GM18870 (cell line): ENCODE measurements at regions not wholly inside any gene's neighbourhood (a gene's known extent, or its start where the extent isn't known, plus 50 kb on each side); places are given as distances from the start of the nearest gene placed in this dataset.

ENCODE experiments used
- ATAC-seq: cut with Tn5 transposase; IDR thresholded peaks from one replicate; pipeline ENCODE4 v1.9.1; 2021; ENCODE audit warnings: moderate library complexity; ENCODE audit not compliant: unreplicated experiment

DNA sequence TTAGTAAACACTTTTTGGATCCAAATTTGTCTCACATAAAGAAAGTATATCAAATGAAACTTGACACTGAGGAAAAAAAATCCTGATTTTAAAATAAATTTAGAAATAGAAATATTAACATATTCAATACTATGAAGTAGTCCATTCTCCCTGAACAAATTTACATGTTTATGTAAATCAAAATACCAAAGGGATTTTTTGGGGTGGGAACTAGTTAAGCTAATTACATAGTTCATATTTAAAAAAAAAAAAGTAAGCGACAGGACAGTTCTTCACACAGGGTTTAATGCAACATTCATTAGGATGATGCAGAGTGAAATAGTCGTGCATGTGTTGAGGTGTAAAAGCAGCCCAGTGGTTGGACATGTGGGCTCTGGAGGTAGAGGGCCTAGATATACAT is 433.5 kb upstream of the B3GALT2 start:
- no peak for ATAC-seq

DNA sequence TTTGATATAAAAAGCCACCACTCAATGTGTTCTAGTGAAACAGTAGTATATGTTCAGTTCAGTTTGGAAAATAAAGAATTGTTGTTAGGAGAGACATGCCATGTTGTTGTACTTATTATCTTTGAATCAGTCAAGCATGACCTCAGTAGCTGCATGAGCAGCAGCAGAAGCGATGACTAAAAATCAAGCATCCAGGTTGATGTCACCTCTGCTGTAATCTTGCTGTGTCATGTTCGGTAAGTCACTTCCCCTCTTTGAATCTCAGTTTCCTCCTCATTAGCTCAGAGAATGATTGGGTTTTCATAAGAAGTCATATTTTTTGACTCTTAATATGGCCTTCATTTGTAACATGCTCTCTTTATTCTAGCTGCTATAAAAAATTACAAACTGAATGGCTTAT is 428.4 kb upstream of the B3GALT2 start:
- peak; percentile 80 for ATAC-seq

DNA sequence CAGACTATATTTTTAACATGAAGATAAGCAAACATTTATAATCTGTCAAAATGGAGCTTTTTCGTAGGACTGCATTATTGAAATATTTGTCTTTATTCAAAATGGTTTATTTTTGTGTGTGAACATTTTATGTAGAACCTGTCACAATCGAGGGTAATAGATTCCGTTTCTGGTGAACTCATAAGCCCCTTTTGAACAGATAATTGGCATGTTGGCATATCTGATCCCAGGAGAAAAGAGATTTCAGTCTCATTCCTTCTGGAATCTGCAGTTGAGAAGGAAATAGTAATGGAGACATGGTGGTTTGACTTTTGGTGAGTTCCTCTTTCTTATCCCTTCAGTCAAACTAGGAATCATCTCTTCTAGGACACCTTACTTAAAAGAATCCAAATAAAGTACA is 427.9 kb upstream of the B3GALT2 start:
- no peak for ATAC-seq

DNA sequence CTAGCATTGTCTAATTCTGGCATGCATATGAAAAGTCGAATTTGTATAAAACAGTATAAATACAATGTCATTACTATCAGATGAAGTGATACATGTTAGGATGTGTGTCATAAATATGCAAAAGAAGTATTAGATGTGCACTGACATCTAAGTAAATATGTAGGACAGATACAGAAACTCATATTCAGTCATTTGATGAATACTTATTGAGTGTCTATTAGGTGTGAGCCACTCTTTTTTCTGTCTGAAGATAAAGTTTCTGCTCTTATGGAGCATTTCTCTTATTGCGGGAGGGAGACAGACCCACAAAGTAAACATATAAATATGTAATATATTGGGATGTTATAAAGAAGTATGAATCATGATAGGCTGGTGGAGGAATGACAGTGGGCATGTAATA is 426.6 kb upstream of the B3GALT2 start:
- no peak for ATAC-seq

DNA sequence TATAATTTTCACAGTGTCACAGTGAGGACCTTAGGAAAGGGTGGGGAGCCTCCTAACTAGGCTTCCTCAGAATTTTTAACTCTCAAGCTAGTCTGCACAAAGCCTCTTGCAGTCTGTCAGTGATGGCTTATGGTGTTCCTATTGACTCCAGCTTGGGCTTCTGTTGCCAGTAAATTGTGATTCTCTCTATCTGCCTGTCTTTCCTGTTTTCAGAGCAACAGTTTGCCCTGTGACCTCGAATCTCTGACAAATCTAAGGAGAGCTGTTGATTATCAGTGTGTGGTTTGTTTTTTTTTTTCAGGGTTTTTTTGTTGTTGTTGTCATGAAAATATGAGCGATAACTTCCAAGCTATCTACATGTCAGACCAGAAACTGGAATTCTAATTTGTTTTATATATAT is 423.2 kb upstream of the B3GALT2 start:
- no peak for ATAC-seq

DNA sequence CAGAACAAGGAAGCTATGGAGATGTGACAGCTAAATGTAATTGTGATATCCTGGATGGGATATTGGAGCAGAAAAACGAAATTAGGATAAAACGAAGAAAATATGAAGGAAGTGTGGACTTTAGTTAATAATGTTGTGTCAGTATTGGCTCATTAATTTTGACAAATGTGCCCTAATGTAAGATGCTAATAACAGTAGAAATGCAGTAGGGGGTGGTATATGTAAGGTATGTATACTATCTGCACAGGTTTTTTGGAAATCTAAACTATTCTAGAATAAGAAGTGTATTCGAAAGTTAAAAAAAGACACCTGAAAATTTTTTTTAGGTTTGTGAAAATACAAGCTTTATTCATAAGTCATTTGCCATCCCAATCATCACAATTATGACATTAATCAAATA is 421.4 kb upstream of the B3GALT2 start:
- no peak for ATAC-seq

DNA sequence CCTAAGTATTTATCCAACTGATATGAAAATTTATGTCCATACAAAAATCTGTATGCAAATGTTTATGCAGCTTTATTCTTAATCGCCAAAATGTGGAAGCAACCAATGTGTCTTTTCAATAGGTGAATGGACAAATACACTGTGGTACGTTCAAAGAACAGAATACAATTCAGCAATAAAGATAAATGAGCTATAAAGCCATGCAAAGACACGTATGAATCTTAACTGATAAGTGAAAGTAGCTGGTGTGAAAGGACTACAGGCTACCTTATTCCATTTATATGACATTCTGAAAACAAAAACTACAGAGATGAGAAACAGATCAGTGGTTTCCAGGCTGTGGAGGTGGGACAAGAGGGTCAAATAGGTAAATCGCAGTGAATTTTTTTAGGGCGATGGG is 419.6 kb upstream of the B3GALT2 start:
- ATAC-seq = no peak

DNA sequence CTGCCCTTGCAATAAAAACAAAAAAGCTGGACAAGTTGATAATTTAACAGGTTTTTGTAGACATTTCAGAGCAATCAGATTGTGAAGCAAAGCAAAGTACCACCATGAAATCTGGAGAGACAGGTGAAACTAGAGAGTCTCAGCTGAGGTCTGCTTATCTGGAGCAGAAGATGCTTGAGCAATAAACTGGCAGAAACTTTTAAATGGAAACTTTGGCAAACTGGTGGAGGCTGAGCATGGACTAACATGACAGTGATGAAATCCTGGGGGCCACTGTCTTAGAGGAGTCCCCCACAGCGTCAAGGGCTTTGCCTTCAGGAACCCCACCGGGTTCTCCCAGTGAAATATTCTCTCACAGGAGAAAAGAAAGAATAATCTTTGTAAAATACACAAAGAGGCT is 416.3 kb upstream of the B3GALT2 start:
- no peak for ATAC-seq

DNA sequence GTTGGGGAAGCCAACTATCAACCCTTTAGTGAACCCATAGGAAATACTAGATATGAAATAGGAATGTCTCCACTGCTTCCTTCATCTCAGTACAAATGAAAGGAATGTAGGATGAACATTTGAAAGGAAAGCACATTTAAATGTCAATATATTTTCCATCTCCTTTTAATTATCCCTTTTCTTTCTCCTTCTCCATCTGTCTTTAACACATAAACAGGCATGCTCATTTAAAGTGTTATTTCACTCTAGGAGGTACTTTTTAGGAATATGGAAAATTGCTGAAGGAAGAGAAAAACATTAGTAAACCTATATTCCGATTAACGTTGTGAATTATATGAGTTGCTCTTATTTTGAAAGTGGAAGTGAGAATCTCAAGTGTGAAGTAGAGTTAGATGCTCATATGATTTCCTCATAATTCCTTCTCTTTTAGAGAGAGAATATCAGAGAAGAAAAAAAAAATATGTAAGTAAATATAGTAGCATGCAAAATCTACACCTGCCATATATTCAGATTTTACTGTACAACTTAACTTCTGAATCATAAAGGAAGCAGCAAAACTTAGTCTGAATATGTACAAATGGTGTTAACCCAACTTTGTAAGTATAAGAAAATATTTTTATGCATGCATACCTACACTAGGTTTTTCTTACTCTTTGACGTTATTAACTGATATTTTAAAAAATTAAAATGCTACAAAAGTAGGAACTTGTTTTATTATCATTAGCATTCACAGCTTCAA is 406.9 kb upstream of the B3GALT2 start:
- no peak for ATAC-seq

DNA sequence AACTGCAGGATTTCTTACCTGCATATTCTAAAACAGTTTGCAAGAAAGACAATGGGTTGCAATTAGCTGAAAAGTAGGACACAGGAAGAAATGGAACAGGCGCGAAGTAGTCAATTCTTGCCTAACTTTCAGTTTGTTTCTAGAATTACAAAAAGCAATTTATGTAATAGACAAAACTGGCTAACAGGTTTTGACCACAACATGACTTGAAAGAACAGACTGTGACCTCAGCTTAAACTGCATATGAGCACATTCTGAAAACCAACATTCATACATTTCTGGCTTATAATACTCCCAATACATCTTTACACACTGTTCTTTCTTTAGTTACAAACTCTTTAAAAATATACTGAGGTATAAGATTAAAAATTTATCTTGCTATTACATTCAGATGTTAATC is 405.9 kb upstream of the B3GALT2 start:
- no peak for ATAC-seq

DNA sequence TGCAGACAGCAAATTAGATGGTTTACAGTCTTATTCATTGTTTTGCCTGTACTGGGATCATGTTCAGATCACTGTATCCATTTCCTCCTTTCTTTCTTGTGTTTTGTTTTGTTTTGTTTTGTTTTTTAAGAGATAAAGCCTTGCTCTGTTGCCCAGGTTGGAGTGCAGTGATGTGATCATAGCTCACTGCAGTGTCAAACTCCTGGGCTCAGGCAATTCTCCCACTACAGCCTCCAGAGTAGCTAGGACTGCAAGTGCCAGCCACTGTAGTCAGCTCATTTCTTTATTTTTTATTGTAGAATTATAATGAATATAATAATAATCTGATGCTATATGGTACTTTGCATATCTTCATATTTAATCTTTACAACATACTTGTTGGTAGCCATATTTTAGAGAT is 403.7 kb upstream of the B3GALT2 start:
- ATAC-seq = no peak

DNA sequence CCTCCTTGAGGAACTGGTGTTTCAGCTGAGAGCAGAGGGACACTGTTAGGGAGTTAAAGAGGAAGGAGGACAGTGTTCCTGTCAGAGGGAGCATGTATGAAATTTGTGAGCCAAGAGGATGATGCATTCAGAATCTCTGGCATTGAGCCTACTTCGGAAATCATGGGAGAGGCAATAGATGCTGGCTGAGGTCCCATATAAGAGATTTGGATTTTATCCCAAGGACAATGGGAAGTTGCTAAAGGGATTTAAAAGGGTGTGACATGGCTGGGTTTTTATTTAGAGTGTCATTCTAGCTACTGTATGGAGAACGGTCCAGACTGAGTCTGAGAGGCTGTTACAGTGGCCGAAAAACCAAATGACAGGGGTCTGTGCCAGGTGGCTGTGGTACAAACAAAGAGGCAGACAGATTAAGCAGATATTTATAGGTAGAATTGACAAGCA is 403.2 kb upstream of the B3GALT2 start:
- ATAC-seq = no peak

DNA sequence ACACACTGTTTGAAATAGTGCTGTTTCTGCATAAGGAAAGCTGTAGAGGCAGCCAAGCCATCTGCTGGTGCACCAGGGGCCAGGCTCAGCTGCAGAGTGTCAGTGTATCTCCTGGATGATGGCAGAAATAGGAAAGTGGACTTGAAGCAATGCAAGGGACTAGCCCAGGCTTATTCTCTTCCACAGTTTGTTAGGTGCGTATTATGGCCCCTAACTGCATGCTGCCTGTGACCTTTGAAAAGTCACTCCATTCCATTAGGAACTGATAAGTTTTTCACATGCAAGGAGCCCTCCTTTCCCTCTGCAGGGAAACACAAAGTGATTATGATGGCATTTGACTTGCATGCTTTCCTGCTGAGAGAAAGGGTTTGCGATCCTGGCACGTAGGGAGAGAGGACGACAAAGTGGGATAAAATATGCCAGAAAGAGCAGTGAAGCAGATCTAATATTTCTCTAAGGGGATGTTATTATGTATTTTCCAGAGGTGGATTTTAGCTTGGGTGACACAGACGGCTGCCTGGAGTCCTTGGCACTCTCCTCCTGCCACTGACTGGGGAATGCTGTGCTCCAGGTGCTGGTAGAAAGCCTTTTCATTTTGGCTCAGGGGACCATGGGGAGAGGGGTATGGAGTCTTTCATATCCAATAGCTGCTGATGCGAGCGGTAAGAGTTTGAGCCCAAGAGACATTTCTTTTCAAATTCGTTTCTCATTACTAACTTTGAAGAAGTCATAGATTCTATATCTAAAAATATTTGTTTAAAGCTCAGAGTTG is 402.1 kb upstream of the B3GALT2 start:
- no peak for ATAC-seq

DNA sequence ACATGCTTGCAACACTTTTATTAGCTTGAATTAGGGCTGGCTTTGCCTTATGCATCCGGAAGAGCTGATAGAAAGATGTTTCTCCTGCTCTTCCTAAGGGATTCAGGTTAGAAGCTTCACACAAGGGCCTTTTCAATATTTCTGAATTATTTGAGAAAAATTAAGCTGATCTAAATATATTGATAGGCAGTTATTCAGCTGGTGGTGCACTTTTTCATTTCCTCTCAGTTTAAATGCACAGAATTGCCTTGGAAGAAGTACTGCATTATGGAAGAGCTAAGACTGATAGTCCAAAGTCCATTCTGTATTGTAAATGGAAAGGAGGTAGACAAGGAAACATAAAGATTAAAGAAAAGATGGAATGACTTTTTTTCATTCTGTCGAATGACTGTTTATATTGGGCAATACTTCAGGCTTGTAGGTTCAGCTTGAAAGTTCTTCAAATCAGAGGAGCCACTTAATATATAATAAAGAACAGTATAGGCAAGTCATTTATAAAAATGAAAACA is 398.4 kb upstream of the B3GALT2 start:
- no peak for ATAC-seq

DNA sequence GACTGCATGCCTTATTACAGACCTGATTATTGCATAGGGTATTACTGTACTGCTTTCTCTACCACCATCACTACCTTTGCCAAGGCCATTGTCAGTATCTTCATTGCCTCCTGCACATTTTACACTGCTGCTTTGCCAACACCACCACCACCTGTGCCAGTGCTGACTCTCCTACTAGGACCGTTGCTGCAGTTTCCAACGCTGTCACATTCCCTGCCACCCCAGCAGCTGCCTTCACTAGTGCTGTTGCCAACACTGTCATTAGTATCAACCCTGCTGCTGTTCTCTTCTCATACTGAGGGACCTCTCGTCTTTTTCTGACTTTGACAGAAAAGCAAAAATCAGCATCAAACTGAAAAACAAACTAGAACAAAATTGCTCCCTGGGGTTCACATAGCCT is 394.9 kb upstream of the B3GALT2 start:
- ATAC-seq = no peak

DNA sequence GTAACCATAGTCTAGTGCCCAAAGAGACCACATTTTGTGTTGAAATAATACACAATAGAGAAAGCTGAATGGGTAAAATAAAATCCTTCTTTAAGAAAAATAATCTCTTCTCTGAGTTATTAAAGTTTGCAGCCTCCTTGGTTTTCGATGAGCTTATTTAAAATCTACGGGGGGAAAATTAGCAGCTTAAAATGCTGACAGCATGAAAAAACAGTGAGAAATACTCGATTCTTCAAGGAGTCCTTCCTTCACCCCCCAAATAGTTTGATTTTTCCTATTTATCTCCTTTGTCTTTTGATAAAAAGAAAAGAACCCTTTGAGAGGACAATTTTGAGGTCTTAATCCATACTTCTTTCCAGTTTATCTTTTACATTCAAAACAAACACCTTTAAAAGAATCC is 394.0 kb upstream of the B3GALT2 start:
- no peak for ATAC-seq

DNA sequence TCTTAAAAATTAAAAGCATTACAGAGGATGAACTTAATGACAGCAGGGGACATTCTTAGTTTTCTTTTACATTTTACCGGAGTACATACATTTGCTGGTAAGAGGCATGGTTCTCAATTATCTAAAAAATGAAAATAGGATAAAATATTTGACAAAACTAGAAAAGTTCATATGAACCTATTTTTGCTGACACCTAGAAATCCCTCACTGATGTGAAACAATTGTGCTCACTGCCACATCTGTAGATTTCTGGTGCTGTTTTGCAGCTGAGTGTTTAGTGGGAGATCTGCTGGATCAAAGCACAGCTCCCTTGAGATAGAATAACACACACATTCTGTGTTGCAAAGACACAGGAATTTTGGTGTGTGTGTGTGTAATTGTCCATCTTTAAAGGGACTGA is 392.9 kb upstream of the B3GALT2 start:
- ATAC-seq = no peak

DNA sequence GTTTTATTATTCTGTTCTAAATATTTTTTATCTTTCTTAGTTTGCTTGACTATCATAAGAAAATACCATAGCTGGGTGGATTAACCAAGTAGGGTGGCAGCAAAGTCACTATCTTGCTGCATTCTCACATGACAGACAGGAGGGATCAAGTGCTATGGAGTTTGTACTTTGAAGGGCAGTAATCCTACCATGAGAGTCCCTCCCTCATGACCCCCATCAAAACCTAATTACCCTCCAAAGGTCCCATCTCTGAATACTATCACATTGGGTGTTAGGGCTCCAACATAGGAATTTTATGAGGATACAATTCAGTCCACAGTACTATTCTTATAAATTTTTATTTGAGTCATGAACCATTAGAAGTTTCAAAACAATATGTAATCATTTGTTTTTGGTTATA is 388.5 kb upstream of the B3GALT2 start:
- no peak for ATAC-seq

DNA sequence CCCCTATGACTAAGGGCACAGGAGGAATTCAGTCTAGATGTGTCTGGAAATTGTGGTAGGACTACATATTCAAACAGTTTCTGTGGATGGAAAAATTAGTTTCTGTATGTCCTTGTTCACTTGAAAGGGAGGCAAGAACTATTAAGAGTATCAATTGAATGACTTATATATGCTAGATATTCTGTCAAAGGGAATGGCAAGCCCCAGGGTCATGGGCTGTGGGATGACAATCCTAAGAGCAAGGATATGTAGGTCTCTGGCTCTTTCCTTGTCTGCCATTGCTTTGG is 383.5 kb upstream of the B3GALT2 start:
- ATAC-seq = no peak

DNA sequence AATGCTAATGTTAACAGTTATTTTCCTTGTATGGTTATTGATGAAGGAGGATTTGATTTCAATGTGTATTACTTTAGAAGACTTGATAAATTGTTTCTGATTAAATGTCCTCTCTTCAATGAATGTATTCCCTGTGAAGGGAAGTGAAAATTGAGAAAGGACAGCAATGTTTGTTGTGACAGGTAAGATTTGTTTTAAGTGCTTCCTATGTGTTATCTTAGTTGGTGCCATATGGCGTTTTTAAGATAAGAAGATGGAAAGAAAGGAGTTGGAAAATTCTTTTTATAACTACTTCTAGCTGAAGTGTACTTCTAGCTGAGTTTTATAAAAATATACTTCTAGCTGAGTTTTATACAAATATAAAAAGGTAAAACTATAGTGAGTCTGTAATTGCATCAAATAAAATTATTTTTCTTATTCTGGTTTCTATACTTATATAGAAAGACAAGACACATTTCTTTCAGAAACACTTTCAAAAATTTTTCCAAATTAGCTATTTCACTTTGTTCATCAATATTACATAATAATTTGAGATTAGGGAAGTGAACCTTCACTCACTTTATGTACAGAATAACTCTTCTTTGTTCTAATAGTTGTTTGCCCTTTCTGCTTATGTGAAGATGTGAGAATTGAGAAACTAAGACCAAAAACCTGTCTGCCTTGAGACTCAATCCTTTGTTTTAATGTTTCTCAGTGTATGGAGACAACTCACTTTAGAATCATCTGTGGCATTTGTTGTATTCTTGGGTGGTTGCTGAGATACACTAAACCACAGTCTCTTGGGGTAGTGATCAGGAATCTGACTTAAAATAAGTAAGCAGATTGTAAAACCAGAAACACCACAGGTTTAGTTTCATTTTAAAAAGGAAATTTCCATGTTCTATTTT is 382.9 kb upstream of the B3GALT2 start:
- peak; percentile 70 for ATAC-seq

DNA sequence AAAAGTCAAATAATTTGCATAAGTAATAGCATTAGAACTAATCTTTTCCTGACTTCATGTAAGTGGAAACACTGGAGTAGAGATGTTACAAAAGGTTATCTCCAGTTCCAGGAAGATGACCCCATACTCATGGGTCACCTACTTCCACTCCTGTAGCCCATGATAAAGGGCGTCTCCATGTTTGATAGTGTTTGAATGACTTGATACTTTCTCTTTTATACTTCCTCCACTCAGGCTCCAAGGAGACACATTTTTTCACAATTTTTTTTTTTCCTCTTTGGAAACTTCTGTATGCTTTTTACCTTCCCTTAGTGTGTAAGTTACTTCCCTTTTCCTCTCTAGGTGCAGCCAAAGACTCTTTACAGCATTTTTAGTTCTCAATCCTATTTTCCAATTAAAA is 382.1 kb upstream of the B3GALT2 start:
- ATAC-seq = no peak

DNA sequence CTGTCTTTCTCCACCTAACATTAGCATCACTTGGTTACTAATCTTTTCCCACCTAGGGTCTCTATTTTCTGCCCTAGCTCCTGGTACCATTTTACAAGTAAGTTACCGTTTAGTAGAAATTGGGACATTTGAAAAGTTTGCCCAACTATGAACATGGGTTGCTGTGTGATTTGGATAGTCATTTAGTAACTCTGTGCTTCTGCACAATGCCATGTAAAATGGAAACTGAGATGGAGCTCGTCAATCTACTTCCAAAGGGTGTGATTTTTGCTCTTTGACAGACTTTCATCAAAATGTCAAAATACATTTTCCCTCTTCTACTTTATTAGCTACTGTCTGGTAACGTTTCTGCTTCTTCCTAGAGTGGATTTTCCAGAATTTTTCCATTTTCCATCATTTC is 381.5 kb upstream of the B3GALT2 start:
- ATAC-seq = no peak
